ENCODE measurements at regions not wholly inside any gene's neighbourhood (a gene's known extent, or its start where the extent isn't known, plus 50 kb on each side); places are given as distances from the start of the nearest gene placed in this dataset.

- no peak for TF ChIP-seq POLR2A (IDR thresholded peaks at IDR 0.05)
- TF ChIP-seq CTCF (IDR thresholded peaks at IDR 0.05): no peak
These were observed 174.2 kb downstream of the PTEN start for GRCh38 chr10:88037623-88038022.

All from Peyer's patch (tissue), 4 donors.